SH-SY5Y (cell line): ENCODE measurements at regions not wholly inside any gene's neighbourhood (a gene's known extent, or its start where the extent isn't known, plus 50 kb on each side); places are given as distances from the start of the nearest gene placed in this dataset.

Experiments
- GATA2 ChIP-seq: IDR thresholded peaks from 2 replicates; pipeline ENCODE4 v1.6.1; 2011; ENCODE audit warnings: mild to moderate bottlenecking, low read depth, low read length
- GATA3 ChIP-seq: IDR thresholded peaks from 2 replicates; pipeline ENCODE4 v1.6.1; 2011; ENCODE audit warnings: low read depth, mild to moderate bottlenecking, low read length, moderate library complexity

GRCh38 chr7:125651823-125652528, 722.4 kb upstream of the POT1 start:
- TF ChIP-seq GATA3 (no peak), GATA2 (no peak)

- TF ChIP-seq GATA2 (no peak), GATA3 (no peak)
Measured at GRCh38 chr7:125648543-125648942, 718.9 kb upstream of the POT1 start.

GRCh38 chr7:125645770-125646169, 716.1 kb upstream of the POT1 start:
- no peak for TF ChIP-seq GATA2
- no peak for TF ChIP-seq GATA3

DNA sequence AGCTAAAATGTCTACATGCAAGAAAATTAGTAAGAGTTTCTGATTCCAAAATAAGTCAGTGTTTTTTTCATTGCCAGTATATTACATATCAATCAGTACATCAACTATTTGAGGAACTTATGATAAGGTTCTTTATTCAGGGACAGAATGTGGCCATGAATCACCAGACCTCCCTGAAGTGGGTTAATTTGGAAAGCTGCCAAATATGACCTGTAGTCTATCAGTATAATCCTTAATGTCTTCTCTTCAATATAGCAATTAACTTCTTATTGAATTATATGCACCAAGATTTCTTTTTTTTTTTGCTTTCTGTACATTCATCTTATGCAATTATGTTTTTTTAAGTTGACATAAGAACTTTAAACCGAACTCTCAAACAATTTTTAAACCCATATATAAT, 714.5 kb upstream of the POT1 start:
- no peak for TF ChIP-seq GATA2
- no peak for TF ChIP-seq GATA3

DNA sequence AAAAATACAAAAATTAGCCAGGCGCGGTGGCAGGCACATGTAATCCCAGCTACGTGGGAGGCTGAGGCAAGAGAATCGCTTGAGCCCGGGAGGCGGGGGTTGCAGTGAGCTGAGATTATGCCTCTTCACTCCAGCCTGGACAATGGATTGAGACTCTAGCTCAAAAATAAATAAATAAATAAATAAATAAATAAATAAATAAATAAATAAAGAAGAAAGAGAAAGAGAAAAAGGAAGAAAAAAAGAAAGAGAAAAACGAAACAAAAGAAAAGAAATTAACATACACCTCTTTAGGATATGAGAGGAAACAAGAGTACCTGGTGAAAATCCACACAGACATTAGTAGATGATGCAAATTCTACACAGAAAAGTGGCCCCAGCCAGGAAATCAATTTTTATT, 713.7 kb upstream of the POT1 start:
- TF ChIP-seq GATA3 (no peak), GATA2 (no peak)

DNA sequence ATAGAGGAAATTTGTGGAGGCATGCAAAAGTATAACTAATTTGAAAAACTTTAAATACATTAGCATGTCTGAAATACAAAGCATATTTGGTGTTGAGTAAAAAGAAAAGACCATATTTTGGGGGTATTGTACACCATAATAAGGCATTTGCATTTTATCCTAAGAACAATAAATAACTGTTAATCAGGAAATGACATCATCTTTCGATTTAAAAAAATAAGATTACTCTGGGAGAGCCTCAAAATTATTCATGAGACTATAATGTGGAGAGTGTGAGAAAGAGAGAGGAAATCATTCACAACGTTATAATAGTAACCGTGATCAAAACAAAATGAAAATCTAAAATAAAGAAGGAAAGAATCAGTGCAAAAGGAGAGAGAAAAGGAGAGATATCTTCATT, 712.3 kb upstream of the POT1 start:
- TF ChIP-seq GATA3 (no peak), GATA2 (no peak)

DNA sequence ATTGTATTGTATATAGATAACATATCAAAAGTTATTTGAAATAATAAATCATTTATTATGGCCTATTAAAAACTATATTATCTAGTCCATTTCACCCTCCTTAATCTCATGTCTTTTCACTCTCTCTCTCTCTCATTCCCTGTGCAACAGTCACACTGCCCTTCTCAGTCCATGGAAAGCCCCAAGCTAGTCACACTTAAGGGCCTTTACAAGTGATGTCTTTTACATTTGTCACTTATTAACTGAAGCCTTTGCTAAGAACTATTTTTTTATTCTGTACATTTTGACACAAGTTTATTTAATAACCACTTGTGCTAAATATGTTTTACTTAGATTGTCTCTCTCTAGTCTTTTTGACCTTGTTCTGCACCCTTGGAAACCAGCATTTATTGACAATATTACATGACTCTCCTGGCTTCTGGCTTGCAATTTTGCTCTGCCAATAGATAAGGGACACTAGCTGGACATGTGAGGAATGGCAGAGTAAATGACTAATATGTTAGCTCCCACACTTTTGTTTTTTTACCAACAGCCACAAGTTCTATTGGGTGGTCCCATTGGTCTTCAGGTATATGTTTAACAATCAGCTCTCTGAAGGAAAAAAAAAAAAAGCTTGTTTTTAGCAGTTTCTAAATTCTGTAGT, 706.8 kb upstream of the POT1 start:
- no peak for TF ChIP-seq GATA3
- TF ChIP-seq GATA2: no peak

- TF ChIP-seq GATA2: no peak
- no peak for TF ChIP-seq GATA3
Measured at GRCh38 chr7:125618516-125618915, 688.9 kb upstream of the POT1 start.

GRCh38 chr7:125611582-125611981, 682.0 kb upstream of the POT1 start:
- TF ChIP-seq GATA3 (no peak), GATA2 (no peak)

DNA sequence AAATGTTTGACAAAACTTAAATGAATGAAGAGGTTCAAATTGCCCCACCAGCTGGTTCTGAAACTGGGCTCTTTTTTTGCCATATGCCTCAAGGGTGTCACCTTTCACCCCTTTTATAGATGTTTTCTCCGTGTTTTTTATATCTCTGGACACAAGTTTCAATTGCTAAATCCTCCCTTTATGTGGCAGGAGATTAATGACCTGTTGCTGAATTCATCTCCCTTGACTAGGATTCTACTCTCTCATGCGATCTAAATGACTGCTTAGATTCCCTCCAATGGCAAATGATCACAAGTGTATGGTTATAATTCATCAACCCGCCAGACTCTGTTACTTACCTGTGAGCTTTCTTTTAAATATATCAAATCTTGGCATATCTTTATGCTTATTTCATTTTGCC, 677.0 kb upstream of the POT1 start:
- no peak for TF ChIP-seq GATA3

GRCh38 chr7:125605241-125605640, 675.6 kb upstream of the POT1 start:
- TF ChIP-seq GATA2 (no peak), GATA3 (no peak)

- TF ChIP-seq GATA2 (no peak), GATA3 (no peak)
Measured at GRCh38 chr7:125602441-125602840, 672.8 kb upstream of the POT1 start.

DNA sequence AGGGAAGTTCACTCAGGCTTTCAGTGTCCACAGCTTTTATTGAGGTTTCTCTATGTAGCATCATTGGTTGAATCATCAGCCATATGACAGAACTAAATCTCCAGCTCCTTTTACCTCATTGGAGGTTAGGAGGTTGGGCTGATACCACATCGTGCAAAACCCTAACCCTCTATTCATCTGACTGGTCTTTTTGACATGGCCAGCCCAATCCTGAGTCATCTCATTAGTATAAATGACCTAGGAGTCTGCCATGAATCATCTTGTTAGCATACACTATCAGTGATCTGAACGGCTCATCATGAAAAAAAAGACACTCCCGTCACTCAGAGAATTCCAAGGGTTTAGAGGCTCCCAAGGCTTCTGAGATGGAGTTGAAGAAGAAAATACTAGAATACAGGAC, 669.8 kb upstream of the POT1 start:
- TF ChIP-seq GATA3 (no peak), GATA2 (no peak)

DNA sequence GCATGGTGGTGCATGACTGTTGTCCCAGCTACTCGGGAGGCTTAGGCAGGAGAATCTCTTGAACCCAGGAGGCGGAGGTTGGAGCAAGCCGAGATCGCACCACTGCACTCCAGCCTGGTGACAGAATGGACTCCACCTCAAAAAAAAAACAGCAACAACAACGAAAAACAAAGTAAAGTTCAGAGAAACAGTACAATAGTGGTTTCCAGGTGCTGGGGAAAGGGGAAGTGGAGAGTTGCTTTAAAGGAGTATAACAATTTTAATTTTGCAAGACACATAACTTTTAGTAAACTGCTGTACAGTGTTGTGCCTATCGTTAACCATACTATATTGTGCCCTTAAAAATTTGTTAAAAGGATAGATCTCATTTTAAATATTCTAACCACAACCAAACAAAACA, 662.7 kb upstream of the POT1 start:
- no peak for TF ChIP-seq GATA3
- no peak for TF ChIP-seq GATA2

GRCh38 chr7:125573126-125573525, 643.5 kb upstream of the POT1 start:
- TF ChIP-seq GATA2 (no peak), GATA3 (no peak)
